ENCODE measurements at regions not wholly inside any gene's neighbourhood (a gene's known extent, or its start where the extent isn't known, plus 50 kb on each side); places are given as distances from the start of the nearest gene placed in this dataset.
A peak's percentile ranks its signal among the peaks of the same experiment; 100 is the strongest.

- intact Hi-C loops (cut with DNase I), result no loop called here
- ATAC-seq (ENCODE audit: poor library complexity) (no peak), DNase-seq (no peak)
These were observed 83.1 kb upstream of the NEUROD1 start for GRCh38 chr2:181763423-181763822.

GRCh38 chr2:181764095-181764963 lies 84.0 kb upstream of the NEUROD1 start:
- intact Hi-C loops (cut with DNase I), result no loop called here
- ATAC-seq (ENCODE audit: poor library complexity) (no peak), DNase-seq (no peak)

- ATAC-seq (ENCODE audit: poor library complexity) (no peak), DNase-seq (no peak)
- intact Hi-C loops (cut with DNase I), result no loop called here
These were observed 85.8 kb upstream of the NEUROD1 start for GRCh38 chr2:181766129-181766528.

GRCh38 chr2:181770150-181770549 lies 89.8 kb upstream of the NEUROD1 start:
- DNase-seq, result no peak
- intact Hi-C loops (cut with DNase I), result no loop called here
- ATAC-seq (ENCODE audit: poor library complexity), result no peak

GRCh38 chr2:181771356-181771755 lies 91.0 kb upstream of the NEUROD1 start:
- intact Hi-C loops (cut with DNase I), result no loop called here
- DNase-seq (no peak), ATAC-seq (ENCODE audit: poor library complexity) (no peak)

GRCh38 chr2:181772334-181772733 lies 92.0 kb upstream of the NEUROD1 start:
- no peak for DNase-seq
- ATAC-seq (ENCODE audit: poor library complexity), result peak; percentile 88
- intact Hi-C loops (cut with DNase I), result no loop called here

GRCh38 chr2:181772777-181773176 lies 92.5 kb upstream of the NEUROD1 start:
- ATAC-seq (ENCODE audit: poor library complexity), result no peak

GRCh38 chr2:181774685-181775084 lies 94.4 kb upstream of the NEUROD1 start:
- ATAC-seq (ENCODE audit: poor library complexity), result no peak
- DNase-seq, result no peak
- intact Hi-C loops (cut with DNase I), result no loop called here

More at GRCh38 chr2:181772777-181773176, 92.5 kb upstream of the NEUROD1 start:
- DNase-seq, result no peak
- intact Hi-C loops (cut with DNase I), result no loop called here

- no peak for ATAC-seq (ENCODE audit: poor library complexity)
- intact Hi-C loops (cut with DNase I), result no loop called here
These were observed 96.0 kb upstream of the NEUROD1 start for GRCh38 chr2:181776336-181776735.

GRCh38 chr2:181777734-181778133 lies 97.4 kb upstream of the NEUROD1 start:
- intact Hi-C loops (cut with DNase I), result no loop called here
- DNase-seq (no peak), ATAC-seq (ENCODE audit: poor library complexity) (no peak)

More at GRCh38 chr2:181776336-181776735, 96.0 kb upstream of the NEUROD1 start:
- no peak for DNase-seq

- ATAC-seq (ENCODE audit: poor library complexity) (no peak), DNase-seq (no peak)
- intact Hi-C loops (cut with DNase I), result no loop called here
These were observed 98.4 kb upstream of the NEUROD1 start for GRCh38 chr2:181778621-181779201.

- DNase-seq (no peak), ATAC-seq (ENCODE audit: poor library complexity) (no peak)
- intact Hi-C loops (cut with DNase I), result no loop called here
These were observed 99.1 kb upstream of the NEUROD1 start for GRCh38 chr2:181779288-181780021.

GRCh38 chr2:181780047-181780651 lies 99.8 kb upstream of the NEUROD1 start:
- DNase-seq (no peak), ATAC-seq (ENCODE audit: poor library complexity) (no peak)
- intact Hi-C loops (cut with DNase I), result no loop called here

GRCh38 chr2:181780657-181781056 lies 100.3 kb upstream of the NEUROD1 start:
- DNase-seq, result no peak
- intact Hi-C loops (cut with DNase I), result no loop called here
- ATAC-seq (ENCODE audit: poor library complexity), result no peak

GRCh38 chr2:181781078-181781786 lies 100.9 kb upstream of the NEUROD1 start:
- no peak for ATAC-seq (ENCODE audit: poor library complexity)
- no peak for DNase-seq
- intact Hi-C loops (cut with DNase I), result no loop called here

GRCh38 chr2:181782660-181783059 lies 102.3 kb upstream of the NEUROD1 start:
- no peak for ATAC-seq (ENCODE audit: poor library complexity)
- DNase-seq, result no peak
- intact Hi-C loops (cut with DNase I), result no loop called here

- intact Hi-C loops (cut with DNase I), result no loop called here
- DNase-seq, result no peak
- ATAC-seq (ENCODE audit: poor library complexity), result no peak
These were observed 104.2 kb upstream of the NEUROD1 start for GRCh38 chr2:181784556-181784955.

- ATAC-seq (ENCODE audit: poor library complexity) (no peak), DNase-seq (no peak)
These were observed 105.5 kb upstream of the NEUROD1 start for GRCh38 chr2:181785691-181786344.

More at GRCh38 chr2:181785691-181786344, 105.5 kb upstream of the NEUROD1 start:
- intact Hi-C loops (cut with DNase I), result no loop called here

All from Right ventricle myocardium superior (tissue), 1 donor.